ENCODE measurements at regions not wholly inside any gene's neighbourhood (a gene's known extent, or its start where the extent isn't known, plus 50 kb on each side); places are given as distances from the start of the nearest gene placed in this dataset.

- Histone ChIP-seq H3K36me3 (ENCODE audit: control insufficient read depth, insufficient read depth, low read length) (no peaks in the 10 kb centered on the region), H3K27ac (ENCODE audit: low read depth, low read length) (no peak overlapping the region), H3K9me3 (ENCODE audit: control insufficient read depth, insufficient read depth, low read depth, low read length) (peaks cover 8% of the 10 kb centered on the region; the same call in 1 of the 2 replicates), H3K27me3 (ENCODE audit: control insufficient read depth, insufficient read depth, low read length) (no peaks in the 10 kb centered on the region), H3K4me3 (ENCODE audit: low read depth, low read length) (no peak overlapping the region), H3K9ac (ENCODE audit: low read length) (no peak overlapping the region), H3K4me1 (ENCODE audit: control insufficient read depth, insufficient read depth, low read length) (0 out of 2 replicates have a peak, but pooled peaks cover 7% of the 10 kb centered on the region)
These were observed 302.9 kb upstream of the PODXL start for GRCh38 chr7:131859147-131859821.

GRCh38 chr7:131858611-131859010, 302.2 kb upstream of the PODXL start:
- Histone ChIP-seq H3K27ac (ENCODE audit: low read depth, low read length) (no peak overlapping the region), H3K27me3 (ENCODE audit: control insufficient read depth, insufficient read depth, low read length) (no peaks in the 10 kb centered on the region), H3K9ac (ENCODE audit: low read length) (no peak overlapping the region), H3K4me3 (ENCODE audit: low read depth, low read length) (no peak overlapping the region), H3K36me3 (ENCODE audit: control insufficient read depth, insufficient read depth, low read length) (no peaks in the 10 kb centered on the region), H3K4me1 (ENCODE audit: control insufficient read depth, insufficient read depth, low read length) (0 out of 2 replicates have a peak, but pooled peaks cover 7% of the 10 kb centered on the region), H3K9me3 (ENCODE audit: control insufficient read depth, insufficient read depth, low read depth, low read length) (peaks cover 10% of the 10 kb centered on the region)

GRCh38 chr7:131849472-131849871, 293.0 kb upstream of the PODXL start:
- no peak overlapping the region for H3K4me3 ChIP-seq (ENCODE audit: low read depth, low read length)

GRCh38 chr7:131848033-131848432, 291.6 kb upstream of the PODXL start:
- H3K27me3 ChIP-seq (ENCODE audit: control insufficient read depth, insufficient read depth, low read length): no peaks in the 10 kb centered on the region
- no peak overlapping the region for H3K4me3 ChIP-seq (ENCODE audit: low read depth, low read length)
- peaks cover 3% of the 10 kb centered on the region; the same call in 1 of the 2 replicates for H3K4me1 ChIP-seq (ENCODE audit: control insufficient read depth, insufficient read depth, low read length)
- H3K9me3 ChIP-seq (ENCODE audit: control insufficient read depth, insufficient read depth, low read depth, low read length): no peaks in the 10 kb centered on the region
- H3K36me3 ChIP-seq (ENCODE audit: control insufficient read depth, insufficient read depth, low read length): no peaks in the 10 kb centered on the region
- no peak overlapping the region for H3K27ac ChIP-seq (ENCODE audit: low read depth, low read length)
- no peak overlapping the region for H3K9ac ChIP-seq (ENCODE audit: low read length)

More at GRCh38 chr7:131849472-131849871, 293.0 kb upstream of the PODXL start:
- H3K27ac ChIP-seq (ENCODE audit: low read depth, low read length): no peak overlapping the region
- no peaks in the 10 kb centered on the region for H3K36me3 ChIP-seq (ENCODE audit: control insufficient read depth, insufficient read depth, low read length)
- H3K9ac ChIP-seq (ENCODE audit: low read length): no peak overlapping the region
- no peaks in the 10 kb centered on the region for H3K27me3 ChIP-seq (ENCODE audit: control insufficient read depth, insufficient read depth, low read length)
- no peaks in the 10 kb centered on the region for H3K4me1 ChIP-seq (ENCODE audit: control insufficient read depth, insufficient read depth, low read length)
- H3K9me3 ChIP-seq (ENCODE audit: control insufficient read depth, insufficient read depth, low read depth, low read length): peaks cover 4% of the 10 kb centered on the region

GRCh38 chr7:131845573-131846314, 289.3 kb upstream of the PODXL start:
- Histone ChIP-seq H3K27me3 (ENCODE audit: control insufficient read depth, insufficient read depth, low read length) (0 out of 2 replicates have a peak, but pooled peaks cover 4% of the 10 kb centered on the region), H3K36me3 (ENCODE audit: control insufficient read depth, insufficient read depth, low read length) (no peaks in the 10 kb centered on the region), H3K9me3 (ENCODE audit: control insufficient read depth, insufficient read depth, low read depth, low read length) (no peaks in the 10 kb centered on the region), H3K9ac (ENCODE audit: low read length) (no peak overlapping the region), H3K27ac (ENCODE audit: low read depth, low read length) (no peak overlapping the region), H3K4me1 (ENCODE audit: control insufficient read depth, insufficient read depth, low read length) (peaks cover 3% of the 10 kb centered on the region; the same call in 1 of the 2 replicates), H3K4me3 (ENCODE audit: low read depth, low read length) (no peak overlapping the region)

- peaks cover 3% of the 10 kb centered on the region; the same call in 1 of the 2 replicates for H3K4me1 ChIP-seq (ENCODE audit: control insufficient read depth, insufficient read depth, low read length)
- H3K27ac ChIP-seq (ENCODE audit: low read depth, low read length): no peak overlapping the region
- no peak overlapping the region for H3K9ac ChIP-seq (ENCODE audit: low read length)
- no peaks in the 10 kb centered on the region for H3K36me3 ChIP-seq (ENCODE audit: control insufficient read depth, insufficient read depth, low read length)
- H3K9me3 ChIP-seq (ENCODE audit: control insufficient read depth, insufficient read depth, low read depth, low read length): no peaks in the 10 kb centered on the region
- H3K4me3 ChIP-seq (ENCODE audit: low read depth, low read length): no peak overlapping the region
- 0 out of 2 replicates have a peak, but pooled peaks cover 4% of the 10 kb centered on the region for H3K27me3 ChIP-seq (ENCODE audit: control insufficient read depth, insufficient read depth, low read length)
These were observed 287.9 kb upstream of the PODXL start for GRCh38 chr7:131844369-131844768.

- Histone ChIP-seq H3K9me3 (ENCODE audit: control insufficient read depth, insufficient read depth, low read depth, low read length) (no peaks in the 10 kb centered on the region), H3K4me1 (ENCODE audit: control insufficient read depth, insufficient read depth, low read length) (peaks cover 3% of the 10 kb centered on the region; the same call in 1 of the 2 replicates), H3K27ac (ENCODE audit: low read depth, low read length) (no peak overlapping the region), H3K27me3 (ENCODE audit: control insufficient read depth, insufficient read depth, low read length) (0 out of 2 replicates have a peak, but pooled peaks cover 4% of the 10 kb centered on the region), H3K9ac (ENCODE audit: low read length) (no peak overlapping the region), H3K36me3 (ENCODE audit: control insufficient read depth, insufficient read depth, low read length) (no peaks in the 10 kb centered on the region), H3K4me3 (ENCODE audit: low read depth, low read length) (no peak overlapping the region)
These were observed 287.5 kb upstream of the PODXL start for GRCh38 chr7:131843898-131844331.

- no peak overlapping the region for H3K9ac ChIP-seq (ENCODE audit: low read length)
- H3K36me3 ChIP-seq (ENCODE audit: control insufficient read depth, insufficient read depth, low read length): no peaks in the 10 kb centered on the region
- H3K27ac ChIP-seq (ENCODE audit: low read depth, low read length): no peak overlapping the region
- peaks cover 4% of the 10 kb centered on the region; the same call in 1 of the 2 replicates for H3K27me3 ChIP-seq (ENCODE audit: control insufficient read depth, insufficient read depth, low read length)
- peaks cover 3% of the 10 kb centered on the region; the same call in 1 of the 2 replicates for H3K4me1 ChIP-seq (ENCODE audit: control insufficient read depth, insufficient read depth, low read length)
- no peaks in the 10 kb centered on the region for H3K9me3 ChIP-seq (ENCODE audit: control insufficient read depth, insufficient read depth, low read depth, low read length)
- no peak overlapping the region for H3K4me3 ChIP-seq (ENCODE audit: low read depth, low read length)
These were observed 283.7 kb upstream of the PODXL start for GRCh38 chr7:131839967-131840690.

GRCh38 chr7:131836733-131837132, 280.3 kb upstream of the PODXL start:
- Histone ChIP-seq H3K36me3 (ENCODE audit: control insufficient read depth, insufficient read depth, low read length) (no peaks in the 10 kb centered on the region), H3K9me3 (ENCODE audit: control insufficient read depth, insufficient read depth, low read depth, low read length) (no peaks in the 10 kb centered on the region), H3K4me3 (ENCODE audit: low read depth, low read length) (no peak overlapping the region), H3K4me1 (ENCODE audit: control insufficient read depth, insufficient read depth, low read length) (no peaks in the 10 kb centered on the region), H3K27me3 (ENCODE audit: control insufficient read depth, insufficient read depth, low read length) (peaks cover 4% of the 10 kb centered on the region; the same call in 1 of the 2 replicates), H3K9ac (ENCODE audit: low read length) (no peak overlapping the region), H3K27ac (ENCODE audit: low read depth, low read length) (no peak overlapping the region)

GRCh38 chr7:131835141-131835540, 278.7 kb upstream of the PODXL start:
- H3K27ac ChIP-seq (ENCODE audit: low read depth, low read length): no peak overlapping the region
- H3K27me3 ChIP-seq (ENCODE audit: control insufficient read depth, insufficient read depth, low read length): no peaks in the 10 kb centered on the region; the same call in 1 of the 2 replicates
- H3K9me3 ChIP-seq (ENCODE audit: control insufficient read depth, insufficient read depth, low read depth, low read length): no peaks in the 10 kb centered on the region
- H3K9ac ChIP-seq (ENCODE audit: low read length): no peak overlapping the region
- no peak overlapping the region for H3K4me3 ChIP-seq (ENCODE audit: low read depth, low read length)
- peaks cover 8% of the 10 kb centered on the region for H3K4me1 ChIP-seq (ENCODE audit: control insufficient read depth, insufficient read depth, low read length)
- H3K36me3 ChIP-seq (ENCODE audit: control insufficient read depth, insufficient read depth, low read length): no peaks in the 10 kb centered on the region
